Effector memory CD4-positive, alpha-beta T cell (primary cell): ENCODE measurements at regions not wholly inside any gene's neighbourhood (a gene's known extent, or its start where the extent isn't known, plus 50 kb on each side); places are given as distances from the start of the nearest gene placed in this dataset.
"Not testable (repeated sequence)": the region's sequence is repeated elsewhere in the genome, so short reads cannot be mapped to it uniquely, and the experiment has no call there.

Experiments used
- DNase-seq, 3 donors: peaks; one replicate each; pipeline ENCODE4 v3.0.0-alpha.2; 2020
- H3K27ac ChIP-seq: 2 replicates; pipeline ENCODE4 v1.7.0; 2013; ENCODE audit warnings: mild to moderate bottlenecking, low read length, moderate library complexity; ENCODE audit not compliant: insufficient read depth, poor library complexity, severe bottlenecking
- H3K27me3 ChIP-seq: replicated peaks from 2 replicates; pipeline ENCODE4 v1.7.0; 2013; ENCODE audit warnings: mild to moderate bottlenecking, low read length; ENCODE audit not compliant: insufficient read depth, control insufficient read depth, poor library complexity, severe bottlenecking
- H3K36me3 ChIP-seq: 2 replicates; pipeline ENCODE4 v1.7.0; 2013; ENCODE audit warnings: mild to moderate bottlenecking, low read length, moderate library complexity; ENCODE audit not compliant: control insufficient read depth, insufficient read depth
- H3K4me1 ChIP-seq: 2 replicates; pipeline ENCODE4 v1.7.0; 2013; ENCODE audit warnings: low read length, mild to moderate bottlenecking; ENCODE audit not compliant: control insufficient read depth, insufficient read depth, poor library complexity, severe bottlenecking
- H3K4me3 ChIP-seq: 2 replicates; pipeline ENCODE4 v1.7.0; 2013; ENCODE audit warnings: low read length, low read depth, mild to moderate bottlenecking; ENCODE audit not compliant: insufficient read depth, poor library complexity, severe bottlenecking
- H3K9me3 ChIP-seq: 2 replicates; pipeline ENCODE4 v1.7.0; 2013; ENCODE audit warnings: mild to moderate bottlenecking, low read length, moderate library complexity; ENCODE audit not compliant: control insufficient read depth

DNA sequence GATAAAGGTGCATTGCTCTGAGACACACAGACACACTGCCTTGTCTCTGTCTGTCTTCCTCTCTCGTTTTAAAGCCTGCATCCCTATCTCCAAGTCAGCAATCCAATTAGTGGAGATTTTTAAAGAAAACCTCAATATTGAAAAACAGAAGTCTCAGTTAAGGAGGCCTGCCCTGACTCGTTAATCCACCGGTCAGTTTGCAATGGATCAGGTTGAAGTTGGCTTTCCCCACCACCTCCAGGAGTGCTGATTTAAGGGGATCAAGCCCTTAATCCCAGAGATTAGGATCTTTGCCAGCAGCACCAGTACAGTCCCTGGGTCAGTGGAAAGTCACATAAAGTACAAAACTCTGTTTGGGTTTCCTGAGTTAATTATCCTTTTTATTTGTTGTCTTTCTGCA, 271.1 kb upstream of the ASIC2 start:
- H3K9me3 ChIP-seq: no peaks in the 10 kb centered on the region
- no peaks in the 10 kb centered on the region for H3K4me1 ChIP-seq
- no peak overlapping the region for H3K4me3 ChIP-seq
- no peaks in the 10 kb centered on the region for H3K36me3 ChIP-seq
- no peak for DNase-seq
- H3K27me3 ChIP-seq: no peaks in the 10 kb centered on the region
- no peak overlapping the region for H3K27ac ChIP-seq

GRCh38 chr17:33567223-33567622, 274.1 kb upstream of the ASIC2 start:
- Histone ChIP-seq H3K4me3 (no peak overlapping the region), H3K36me3 (no peaks in the 10 kb centered on the region), H3K4me1 (no peaks in the 10 kb centered on the region), H3K27ac (no peak overlapping the region), H3K27me3 (no peaks in the 10 kb centered on the region), H3K9me3 (no peaks in the 10 kb centered on the region)
- no peak for DNase-seq

DNA sequence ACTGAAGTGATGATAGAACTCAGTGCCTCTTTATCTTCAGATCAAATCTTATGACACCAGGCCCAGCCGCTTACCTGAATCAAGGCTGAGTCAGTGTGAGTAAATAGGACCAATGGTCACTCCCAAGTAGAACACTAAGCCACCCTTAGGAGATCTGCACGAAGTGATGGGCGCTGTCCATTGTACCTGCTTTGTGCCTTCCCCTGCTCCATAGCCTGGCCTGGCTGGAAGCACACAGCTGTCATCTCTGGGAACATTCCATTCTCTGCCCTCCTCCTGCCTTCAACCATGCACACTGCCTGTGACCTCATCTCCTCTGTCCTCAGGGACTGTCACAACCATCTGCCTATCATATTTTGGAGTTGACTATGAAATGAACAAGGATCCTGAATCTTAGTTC, 279.5 kb upstream of the ASIC2 start:
- no peak for DNase-seq
- no peaks in the 10 kb centered on the region for H3K4me1 ChIP-seq

GRCh38 chr17:33574942-33575445, 281.9 kb upstream of the ASIC2 start:
- Histone ChIP-seq H3K36me3 (no peaks in the 10 kb centered on the region), H3K9me3 (no peaks in the 10 kb centered on the region), H3K4me1 (no peaks in the 10 kb centered on the region), H3K4me3 (no peak overlapping the region), H3K27me3 (peaks cover 5% of the 10 kb centered on the region), H3K27ac (no peak overlapping the region)
- DNase-seq: no peak

More for the DNA sequence above, 279.5 kb upstream of the ASIC2 start:
- no peaks in the 10 kb centered on the region for H3K36me3 ChIP-seq
- no peak overlapping the region for H3K4me3 ChIP-seq
- H3K9me3 ChIP-seq: no peaks in the 10 kb centered on the region
- H3K27me3 ChIP-seq: peaks cover 5% of the 10 kb centered on the region
- H3K27ac ChIP-seq: no peak overlapping the region

- H3K36me3 ChIP-seq, H3K4me3 ChIP-seq, H3K27ac ChIP-seq, DNase-seq, H3K9me3 ChIP-seq, H3K27me3 ChIP-seq, H3K4me1 ChIP-seq: not testable (repeated sequence)
Observed at GRCh38 chr17:33579740-33580139, 286.6 kb upstream of the ASIC2 start.

DNA sequence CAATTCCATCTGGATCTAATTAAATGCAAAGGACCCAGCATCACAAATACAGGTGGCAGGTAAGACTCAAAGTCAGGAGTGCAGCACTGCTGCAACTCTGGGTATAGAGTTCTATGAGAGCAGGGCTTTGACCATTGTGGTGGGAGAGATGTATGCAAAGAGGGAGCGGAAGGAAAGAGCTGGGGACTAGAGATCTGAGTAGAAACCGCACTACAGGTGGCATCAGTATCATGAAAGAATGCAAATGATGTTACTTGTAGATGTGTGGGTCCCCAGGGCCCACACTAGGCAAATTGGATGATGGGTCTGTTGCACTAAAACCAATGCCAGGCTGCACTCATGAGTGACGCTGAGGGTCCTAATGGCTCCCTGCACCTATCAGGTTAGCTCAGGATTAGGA, 287.1 kb upstream of the ASIC2 start:
- no peak for DNase-seq
- no peaks in the 10 kb centered on the region for H3K27me3 ChIP-seq
- no peaks in the 10 kb centered on the region for H3K36me3 ChIP-seq
- H3K4me1 ChIP-seq: no peaks in the 10 kb centered on the region
- H3K9me3 ChIP-seq: no peaks in the 10 kb centered on the region
- no peak overlapping the region for H3K27ac ChIP-seq
- H3K4me3 ChIP-seq: no peak overlapping the region

GRCh38 chr17:33582661-33583060, 289.6 kb upstream of the ASIC2 start:
- Histone ChIP-seq H3K4me3 (no peak overlapping the region), H3K27me3 (no peaks in the 10 kb centered on the region), H3K27ac (no peak overlapping the region), H3K36me3 (no peaks in the 10 kb centered on the region), H3K4me1 (no peaks in the 10 kb centered on the region), H3K9me3 (no peaks in the 10 kb centered on the region)
- no peak for DNase-seq

DNA sequence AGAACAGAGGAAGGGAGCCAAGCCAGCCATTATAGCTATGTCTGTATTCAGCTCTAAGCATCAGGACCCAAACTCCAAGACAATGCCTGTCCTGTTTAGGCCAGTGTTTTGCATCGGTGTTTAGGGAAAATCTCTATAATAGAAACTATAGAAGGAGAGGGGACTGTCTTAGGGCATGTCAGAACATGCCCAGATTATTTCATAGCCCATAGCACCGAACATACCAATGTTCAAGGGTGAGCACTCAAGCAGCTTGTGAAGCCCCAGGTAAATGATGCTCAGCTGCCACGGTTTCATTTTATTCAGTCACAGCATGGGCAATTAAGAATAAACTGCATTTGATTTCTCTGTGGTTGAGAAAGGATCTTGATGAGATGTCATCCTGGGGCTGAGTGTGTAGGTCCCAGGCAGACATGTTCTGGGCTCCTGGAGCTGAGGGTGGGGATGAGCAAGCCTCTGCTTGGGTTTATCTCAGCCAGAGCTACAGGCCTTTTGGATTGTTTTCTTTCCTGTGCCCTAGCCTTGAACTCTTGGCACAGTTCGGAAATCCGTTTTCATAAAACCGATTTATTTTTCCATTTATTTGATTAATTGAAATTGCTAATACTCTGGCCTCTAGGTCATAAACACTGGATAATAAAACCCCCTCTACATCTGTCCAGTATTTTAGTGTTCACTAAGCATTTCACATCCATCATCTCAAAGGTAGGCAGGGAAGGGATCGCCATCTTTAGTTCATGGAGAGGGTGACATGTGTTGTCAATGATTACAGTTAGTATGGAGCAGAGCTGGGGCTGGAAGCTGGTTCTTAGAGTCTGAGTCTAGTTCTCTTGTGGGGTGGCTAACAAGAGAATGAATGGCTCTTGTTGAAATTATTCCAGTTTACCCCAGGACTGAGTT, 290.7 kb upstream of the ASIC2 start:
- Histone ChIP-seq H3K9me3 (no peaks in the 10 kb centered on the region), H3K4me3 (no peak overlapping the region), H3K27ac (no peak overlapping the region), H3K36me3 (no peaks in the 10 kb centered on the region), H3K27me3 (no peaks in the 10 kb centered on the region), H3K4me1 (no peaks in the 10 kb centered on the region)
- no peak for DNase-seq

GRCh38 chr17:33593991-33594390, 300.9 kb upstream of the ASIC2 start:
- no peak overlapping the region for H3K4me3 ChIP-seq
- H3K9me3 ChIP-seq: no peaks in the 10 kb centered on the region
- DNase-seq: no peak
- H3K36me3 ChIP-seq: no peaks in the 10 kb centered on the region
- H3K27me3 ChIP-seq: no peaks in the 10 kb centered on the region
- H3K27ac ChIP-seq: no peak overlapping the region
- H3K4me1 ChIP-seq: no peaks in the 10 kb centered on the region

- H3K9me3 ChIP-seq: no peaks in the 10 kb centered on the region
- H3K4me1 ChIP-seq: no peaks in the 10 kb centered on the region
- no peaks in the 10 kb centered on the region for H3K27me3 ChIP-seq
- no peak overlapping the region for H3K27ac ChIP-seq
- no peak for DNase-seq
- no peak overlapping the region for H3K4me3 ChIP-seq
- H3K36me3 ChIP-seq: no peaks in the 10 kb centered on the region
Observed at GRCh38 chr17:33595828-33596227, 302.7 kb upstream of the ASIC2 start.
